IMR-90 (cell line): ENCODE measurements at regions not wholly inside any gene's neighbourhood (a gene's known extent, or its start where the extent isn't known, plus 50 kb on each side); places are given as distances from the start of the nearest gene placed in this dataset.

ENCODE experiments used
- ATAC-seq: fragments of 200-7000 bp; cut with Tn5 transposase; 2 replicates; pipeline ENCODE4 v1.9.1; 2020; ENCODE audit warnings: low read depth, mild to moderate bottlenecking, moderate library complexity
- BruUV-seq: library from RNA; stranded (reverse); fragments of 400-500 nt; replicated peaks from 2 replicates; lab custom pipeline; 2021; lab: Mats Ljungman, UMichigan
- CTCF ChIA-PET: fragments of 300-600 bp; formaldehyde crosslinking; extraction: SDS; loops from one replicate; lab custom pipeline; 2021; ENCODE audit warnings: antibody characterized with exemption; lab: Yijun Ruan, JAX
- POLR2A ChIA-PET: fragments of 300-600 bp; sonication (Branson Sonifier 250); formaldehyde crosslinking; loops from one replicate; lab custom pipeline; 2022; ENCODE audit warnings: antibody characterized with exemption; ENCODE audit not compliant: unreplicated experiment; lab: Charles Lee
- DNase-seq: peaks from one replicate; pipeline ENCODE4 v3.0.0; 2013
- H2AFZ ChIP-seq: replicated peaks from 2 replicates; pipeline ENCODE3; 2013; ENCODE audit warnings: low read length, mild to moderate bottlenecking; ENCODE audit not compliant: poor library complexity
- H2AK5ac ChIP-seq: 2 replicates; pipeline ENCODE4 v1.6.1; 2013; ENCODE audit warnings: low read depth, low read length, inconsistent platforms
- H2AK9ac ChIP-seq: replicated peaks from 2 replicates; pipeline ENCODE3; 2013; ENCODE audit warnings: mild to moderate bottlenecking, low read depth, low read length, moderate library complexity; ENCODE audit not compliant: poor library complexity
- H2BK120ac ChIP-seq: 2 replicates; pipeline ENCODE4 v1.6.1; 2013; ENCODE audit warnings: low read depth, low read length, inconsistent platforms
- H2BK15ac ChIP-seq: 3 replicates; pipeline ENCODE4 v1.6.1; 2013; ENCODE audit warnings: low read depth, low read length, inconsistent platforms
- H2BK20ac ChIP-seq: 2 replicates; pipeline ENCODE4 v1.6.1; 2013; ENCODE audit warnings: low read depth, mild to moderate bottlenecking, inconsistent platforms, low read length, moderate library complexity
- H2BK5ac ChIP-seq: 2 replicates; pipeline ENCODE4 v1.6.1; 2013; ENCODE audit warnings: mild to moderate bottlenecking, low read depth, low read length, inconsistent platforms; ENCODE audit not compliant: poor library complexity, severe bottlenecking
- H3K14ac ChIP-seq: replicated peaks from 2 replicates; pipeline ENCODE4 v1.6.1; 2013; ENCODE audit warnings: low read depth, low read length, inconsistent platforms
- H3K18ac ChIP-seq: 2 replicates; pipeline ENCODE4 v1.6.1; 2013; ENCODE audit warnings: low read depth, low read length, control low read depth
- H3K23ac ChIP-seq: 2 replicates; pipeline ENCODE4 v1.6.1; 2013; ENCODE audit warnings: low read depth, low read length, inconsistent platforms
- H3K27ac ChIP-seq: 2 replicates; pipeline ENCODE4 v1.5.1; 2013; ENCODE audit warnings: mild to moderate bottlenecking, control low read depth, low read length; ENCODE audit not compliant: insufficient read depth
- H3K27me3 ChIP-seq: 2 replicates; pipeline ENCODE4 v1.6.1; 2013; ENCODE audit warnings: low read length; ENCODE audit not compliant: control insufficient read depth, insufficient read depth
- H3K36me3 ChIP-seq: 2 replicates; pipeline ENCODE4 v1.6.1; 2013; ENCODE audit warnings: low read length, mixed read lengths; ENCODE audit not compliant: control insufficient read depth, insufficient read depth
- H3K4ac ChIP-seq: 2 replicates; pipeline ENCODE4 v1.6.1; 2013; ENCODE audit warnings: low read depth, low read length, inconsistent platforms
- H3K4me1 ChIP-seq: 2 replicates; pipeline ENCODE4 v1.6.1; 2013; ENCODE audit warnings: low read length, mixed read lengths; ENCODE audit not compliant: control insufficient read depth, insufficient read depth
- H3K4me2 ChIP-seq: 2 replicates; pipeline ENCODE4 v1.6.1; 2013; ENCODE audit warnings: low read depth, mild to moderate bottlenecking, control low read depth, low read length, moderate library complexity
- H3K4me3 ChIP-seq: 2 replicates; pipeline ENCODE4 v1.5.1; 2013; ENCODE audit warnings: low read depth, mild to moderate bottlenecking, control low read depth, low read length, moderate library complexity; ENCODE audit not compliant: insufficient read depth
- H3K56ac ChIP-seq: 2 replicates; pipeline ENCODE4 v1.6.1; 2013; ENCODE audit warnings: low read length, inconsistent platforms; ENCODE audit not compliant: insufficient read depth; ENCODE audit errors: extremely low read depth
- H3K79me1 ChIP-seq, 2 experiments: 2 replicates each; pipeline ENCODE4 v1.6.1; 2013; ENCODE audit warnings: low read length in 2 of 2, inconsistent platforms in 1 of 2, low read depth in 1 of 2
- H3K9ac ChIP-seq: 2 replicates; pipeline ENCODE4 v1.6.1; 2013; ENCODE audit warnings: low read depth, low read length, control low read depth
- H3K9me1 ChIP-seq: 2 replicates; pipeline ENCODE4 v1.6.1; 2013; ENCODE audit warnings: low read length, inconsistent platforms; ENCODE audit not compliant: insufficient read depth
- H3K9me3 ChIP-seq: 2 replicates; pipeline ENCODE4 v1.6.1; 2013; ENCODE audit warnings: low read length; ENCODE audit not compliant: control insufficient read depth, insufficient read depth
- H4K20me1 ChIP-seq: 2 replicates; pipeline ENCODE4 v1.6.1; 2013; ENCODE audit warnings: low read length, inconsistent platforms; ENCODE audit not compliant: insufficient read depth
- H4K5ac ChIP-seq: 2 replicates; pipeline ENCODE4 v1.6.1; 2013; ENCODE audit warnings: mild to moderate bottlenecking, low read depth, low read length, control low read depth
- H4K8ac ChIP-seq, 2 experiments: 2 replicates each; pipeline ENCODE4 v1.6.1; 2013; ENCODE audit warnings: low read depth in 2 of 2, low read length in 2 of 2, control low read depth in 1 of 2, inconsistent platforms in 1 of 2
- H4K91ac ChIP-seq: 2 replicates; pipeline ENCODE4 v1.6.1; 2013; ENCODE audit warnings: low read depth, low read length, inconsistent platforms; ENCODE audit not compliant: insufficient read depth
- BHLHE40 ChIP-seq: fragments of 150-350 bp; IDR thresholded peaks from 2 replicates; pipeline ENCODE4 v1.6.1; 2016; ENCODE audit warnings: mild to moderate bottlenecking, low read depth, low read length
- WGBS, 2 experiments: methylation state at CpG; one replicate each; pipeline versions ENCODE4 v1.1.5 to v1.1.7; 2013; ENCODE audit warnings: missing lambda C conversion rate in 2 of 2; ENCODE audit not compliant: insufficient read length in 1 of 2; ENCODE audit errors: extremely low coverage in 2 of 2; 5-methylcytosine and 5-hydroxymethylcytosine counted together
- dilution Hi-C: fragments of 300-500 bp; cut with HindIII; formaldehyde crosslinking; loops from one replicate; pipeline ENCODE4 v1.14.3; 2018; ENCODE audit warnings: low sequenced_read_pairs; ENCODE audit not compliant: unreplicated experiment
- in situ Hi-C: fragments of 300-500 bp; cut with MboI; formaldehyde crosslinking; loops from 3 replicates; pipeline ENCODE4 v1.14.3; 2019; ENCODE audit warnings: low sequenced_read_pairs, inconsistent platforms, mixed read lengths
- intact Hi-C: fragments of 100-400 bp; cut with micrococcal nuclease; formaldehyde crosslinking; loops from 2 replicates; pipeline ENCODE4 v1.10.0; 2022

DNA sequence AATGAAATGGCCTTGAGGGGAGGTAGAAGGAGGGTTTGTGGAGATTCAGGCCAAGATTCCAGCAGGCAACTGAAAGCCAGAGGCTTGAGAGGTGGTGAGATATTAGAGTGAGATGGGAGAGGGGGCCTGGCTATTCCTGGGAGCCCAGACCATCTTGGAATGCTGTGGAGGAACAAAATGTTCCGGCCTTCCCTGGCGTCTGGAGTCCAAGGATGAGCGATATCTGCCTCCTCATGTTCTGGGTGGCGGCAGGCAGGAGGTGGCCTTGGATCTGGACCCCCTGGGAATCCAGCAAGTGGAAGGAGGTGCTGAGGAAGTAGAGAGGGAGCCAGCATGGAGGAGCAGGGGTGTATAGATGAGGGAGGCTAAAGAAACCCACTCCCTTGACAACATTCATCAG lies 335.9 kb downstream of the CYP26B1 start:
- no CpG with 5 or more reads among the region's 4 CpGs for WGBS, 2 experiments
- Histone ChIP-seq H2AK9ac (no peak overlapping the region), H3K79me1 (no peaks in the 10 kb centered on the region), H2BK5ac (no peak overlapping the region), H3K27me3 (peaks cover 38% of the 10 kb centered on the region), H3K9me1 (no peaks in the 10 kb centered on the region), H3K27ac (no peak overlapping the region), H3K9ac (no peak overlapping the region), H3K9me3 (no peaks in the 10 kb centered on the region), H3K36me3 (no peaks in the 10 kb centered on the region), H3K4ac (no peak overlapping the region), H4K20me1 (no peaks in the 10 kb centered on the region), H2AK5ac (no peak overlapping the region), H4K91ac (no peak overlapping the region), H2AFZ (no peak overlapping the region), H3K23ac (no peak overlapping the region), H3K18ac (no peak overlapping the region), H3K4me3 (no peak overlapping the region), H2BK20ac (no peak overlapping the region), H4K5ac (no peak overlapping the region), H3K4me2 (no peak overlapping the region), H2BK120ac (no peak overlapping the region), H3K14ac (no peak overlapping the region), H3K56ac (no peak overlapping the region), H4K8ac (no peak overlapping the region), H3K4me1 (no peaks in the 10 kb centered on the region), H2BK15ac (no peak overlapping the region)
- DNase-seq (no peak), ATAC-seq (no peak)
- dilution Hi-C loops (no loop called here), intact Hi-C loops (no loop called here), in situ Hi-C loops (no loop called here)
- ChIA-PET CTCF (interaction anchor here (0.8 to 0.9 kb wide), 2 partner anchors 10 to 14 kb away, joined by 3 to 4 read pairs; no protein-coding TSS in a partner anchor), POLR2A (no interaction called here)
- TF ChIP-seq BHLHE40: no peak
- no TSS peak for BruUV-seq
